Lower lobe of right lung (tissue), 2 donors: ENCODE measurements at regions not wholly inside any gene's neighbourhood (a gene's known extent, or its start where the extent isn't known, plus 50 kb on each side); places are given as distances from the start of the nearest gene placed in this dataset.

Experiments
- ATAC-seq, 2 donors: fragments of 200-7000 bp; cut with Tn5 transposase; one replicate each; pipeline ENCODE4 v1.9.1; 2020 to 2022; ENCODE audit warnings: mild to moderate bottlenecking in 2 of 2, moderate library complexity in 2 of 2
- DNase-seq: peaks from one replicate; pipeline ENCODE4 v3.0.0-alpha.2; 2020
- H3K27ac ChIP-seq: fragments of 200-600 bp; one replicate; pipeline ENCODE4 v1.8.0; 2022
- H3K27me3 ChIP-seq: fragments of 200-600 bp; one replicate; pipeline ENCODE4 v1.8.0; 2022; ENCODE audit warnings: low read depth
- H3K36me3 ChIP-seq: fragments of 200-600 bp; one replicate; pipeline ENCODE4 v1.8.0; 2022; ENCODE audit warnings: mild to moderate bottlenecking
- H3K4me1 ChIP-seq: fragments of 200-600 bp; one replicate; pipeline ENCODE4 v1.8.0; 2022
- H3K4me3 ChIP-seq: fragments of 200-600 bp; one replicate; pipeline ENCODE4 v1.8.0; 2022; ENCODE audit warnings: mild to moderate bottlenecking
- H3K9me3 ChIP-seq: fragments of 200-600 bp; one replicate; pipeline ENCODE4 v1.8.0; 2022
- CTCF ChIP-seq: fragments of 200-600 bp; IDR thresholded peaks from one replicate; pipeline ENCODE4 v1.8.0; 2022; ENCODE audit warnings: antibody characterized with exemption, mild to moderate bottlenecking
- intact Hi-C: fragments of 100-400 bp; cut with DNase I; formaldehyde crosslinking; loops from one replicate; pipeline ENCODE4 v1.11.0; 2022
- donor health status: DM: no; HTN: yes; CAD: no; lungs with severe emphysema.

GRCh38 chr9:13942695-13943094 lies 371.2 kb downstream of the NFIB start:
- no peak overlapping the region for H3K27ac ChIP-seq
- no peak for DNase-seq
- H3K4me3 ChIP-seq, result no peak overlapping the region
- H3K27me3 ChIP-seq, result no peaks in the 10 kb centered on the region
- TF ChIP-seq CTCF, result no peak
- peak in 1 of 2 donors; percentile 29 for ATAC-seq
- intact Hi-C loops, result no loop called here
- no peaks in the 10 kb centered on the region for H3K9me3 ChIP-seq
- no peaks in the 10 kb centered on the region for H3K36me3 ChIP-seq
- peaks cover 4% of the 10 kb centered on the region for H3K4me1 ChIP-seq

GRCh38 chr9:13942201-13942600 lies 371.7 kb downstream of the NFIB start:
- TF ChIP-seq CTCF, result no peak
- DNase-seq, result no peak
- no peak for ATAC-seq
- Histone ChIP-seq H3K4me3 (no peak overlapping the region), H3K36me3 (no peaks in the 10 kb centered on the region), H3K27me3 (no peaks in the 10 kb centered on the region), H3K4me1 (peaks cover 4% of the 10 kb centered on the region), H3K9me3 (no peaks in the 10 kb centered on the region), H3K27ac (no peak overlapping the region)
- intact Hi-C loops, result no loop called here

- no peaks in the 10 kb centered on the region for H3K36me3 ChIP-seq
- intact Hi-C loops, result no loop called here
- no peaks in the 10 kb centered on the region for H3K27me3 ChIP-seq
- no peak overlapping the region for H3K27ac ChIP-seq
- H3K4me3 ChIP-seq, result no peak overlapping the region
- TF ChIP-seq CTCF, result no peak
- ATAC-seq (no peak), DNase-seq (no peak)
- peaks cover 4% of the 10 kb centered on the region for H3K4me1 ChIP-seq
- no peaks in the 10 kb centered on the region for H3K9me3 ChIP-seq
Measured at GRCh38 chr9:13941714-13942113, 372.2 kb downstream of the NFIB start.

- H3K27ac ChIP-seq, result no peak overlapping the region
Measured at GRCh38 chr9:13939701-13940490, 374.0 kb downstream of the NFIB start.

GRCh38 chr9:13939134-13939533 lies 374.8 kb downstream of the NFIB start:
- DNase-seq, result no peak
- Histone ChIP-seq H3K36me3 (no peaks in the 10 kb centered on the region), H3K4me3 (no peak overlapping the region), H3K4me1 (peaks cover 4% of the 10 kb centered on the region), H3K27me3 (no peaks in the 10 kb centered on the region), H3K27ac (peak overlapping the region; percentile 5), H3K9me3 (no peaks in the 10 kb centered on the region)
- TF ChIP-seq CTCF, result no peak
- peak; percentile 34 to 48 for ATAC-seq
- intact Hi-C loops, result no loop called here

More at GRCh38 chr9:13939701-13940490, 374.0 kb downstream of the NFIB start:
- Histone ChIP-seq H3K4me1 (peaks cover 4% of the 10 kb centered on the region), H3K27me3 (no peaks in the 10 kb centered on the region), H3K36me3 (no peaks in the 10 kb centered on the region), H3K4me3 (no peak overlapping the region), H3K9me3 (no peaks in the 10 kb centered on the region)
- ATAC-seq (no peak), DNase-seq (no peak)
- no peak for TF ChIP-seq CTCF
- intact Hi-C loops, result no loop called here
